Stimulated activated CD4-positive, alpha-beta T cell treated with anti-CD3 and anti-CD28 coated beads, Interleukin-1b, Interleukin-23, amount 100 ng/mL, for 24 hours (primary cell): ENCODE measurements at regions not wholly inside any gene's neighbourhood (a gene's known extent, or its start where the extent isn't known, plus 50 kb on each side); places are given as distances from the start of the nearest gene placed in this dataset.
"Not testable (repeated sequence)": the region's sequence is repeated elsewhere in the genome, so short reads cannot be mapped to it uniquely, and the experiment has no call there.

ENCODE experiments used
- DNase-seq, 4 experiments: peaks; one replicate each; pipeline ENCODE4 v3.0.0-alpha.2; 2020; ENCODE audit warnings: low read depth in 4 of 4, low spot score in 1 of 4

- no peak for DNase-seq
Observed at GRCh38 chr14:82879949-82880535, 1346.4 kb upstream of the SEL1L start.

GRCh38 chr14:82886670-82887069, 1353.0 kb upstream of the SEL1L start:
- no peak for DNase-seq

GRCh38 chr14:82889701-82890100, 1356.0 kb upstream of the SEL1L start:
- no peak for DNase-seq

GRCh38 chr14:82896476-82896875, 1362.8 kb upstream of the SEL1L start:
- no peak for DNase-seq

- DNase-seq: no peak
Observed at GRCh38 chr14:82897469-82898308, 1364.0 kb upstream of the SEL1L start.

GRCh38 chr14:82905762-82906161, 1372.1 kb upstream of the SEL1L start:
- DNase-seq: no peak

GRCh38 chr14:82911930-82912329, 1378.3 kb upstream of the SEL1L start:
- DNase-seq: no peak

- DNase-seq: no peak
Observed at GRCh38 chr14:82913396-82913795, 1379.7 kb upstream of the SEL1L start.

- DNase-seq: no peak
Observed at GRCh38 chr14:82915381-82915780, 1381.7 kb upstream of the SEL1L start.

GRCh38 chr14:82935691-82936090, 1402.0 kb upstream of the SEL1L start:
- no peak for DNase-seq

GRCh38 chr14:82951171-82951570, 1417.5 kb upstream of the SEL1L start:
- no peak for DNase-seq

GRCh38 chr14:82963756-82964155, 1430.1 kb upstream of the SEL1L start:
- no peak for DNase-seq

GRCh38 chr14:82987502-82988124, 1454.0 kb upstream of the SEL1L start:
- DNase-seq: no peak

GRCh38 chr14:82994547-82994946, 1460.9 kb upstream of the SEL1L start:
- DNase-seq: not testable (repeated sequence)

GRCh38 chr14:82999802-83000201, 1466.1 kb upstream of the SEL1L start:
- no peak for DNase-seq

- DNase-seq: no peak
Observed at GRCh38 chr14:83004456-83005006, 1470.9 kb upstream of the SEL1L start.

GRCh38 chr14:83006121-83006670, 1472.5 kb upstream of the SEL1L start:
- no peak for DNase-seq

GRCh38 chr14:83007052-83007451, 1473.4 kb upstream of the SEL1L start:
- not testable (repeated sequence) for DNase-seq

GRCh38 chr14:83007641-83008225, 1474.1 kb upstream of the SEL1L start:
- no peak for DNase-seq

- DNase-seq: no peak
Observed at GRCh38 chr14:83017296-83017695, 1483.6 kb upstream of the SEL1L start.

GRCh38 chr14:83019744-83020414, 1486.2 kb upstream of the SEL1L start:
- DNase-seq: no peak
